ENCODE measurements at regions not wholly inside any gene's neighbourhood (a gene's known extent, or its start where the extent isn't known, plus 50 kb on each side); places are given as distances from the start of the nearest gene placed in this dataset.
A peak's percentile ranks its signal among the peaks of the same experiment; 100 is the strongest.

DNA sequence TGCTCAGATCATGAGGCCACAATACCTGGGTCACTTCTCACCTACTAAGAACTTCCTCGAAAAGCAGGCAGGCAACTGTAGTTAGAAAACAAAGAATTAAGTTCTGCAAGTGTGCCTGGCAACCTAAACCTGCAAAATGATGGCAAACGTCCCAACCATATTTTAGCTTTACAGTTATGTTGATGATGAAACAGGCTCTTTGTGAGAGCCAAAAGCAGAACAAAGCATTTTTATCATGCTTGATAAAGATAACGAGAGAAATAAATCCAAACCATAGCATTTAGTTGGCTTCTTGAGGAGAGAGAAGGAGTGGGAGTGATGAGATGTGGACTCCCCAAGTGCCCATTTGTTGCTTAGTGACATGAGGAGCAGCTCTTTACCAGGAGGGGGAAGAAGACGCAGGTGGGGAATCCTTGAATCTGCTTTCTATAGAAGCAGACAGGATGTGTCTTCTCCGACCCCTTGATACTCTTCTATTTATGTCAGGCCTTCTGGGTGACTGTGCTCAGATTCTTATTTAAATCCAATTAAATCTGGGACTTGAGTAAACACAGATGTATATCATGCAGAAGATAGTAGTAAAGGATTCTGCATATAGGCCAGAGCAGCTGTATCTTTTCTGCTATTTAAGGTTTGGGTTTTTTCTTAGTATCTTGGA lies 221.2 kb downstream of the TMEM167A start (continued):
- TF ChIP-seq ZZZ3 (IDR thresholded peaks at IDR 0.05; ENCODE audit: control insufficient read depth, insufficient read length, low read depth) = no peak
- TF ChIP-seq, protein P1, sequence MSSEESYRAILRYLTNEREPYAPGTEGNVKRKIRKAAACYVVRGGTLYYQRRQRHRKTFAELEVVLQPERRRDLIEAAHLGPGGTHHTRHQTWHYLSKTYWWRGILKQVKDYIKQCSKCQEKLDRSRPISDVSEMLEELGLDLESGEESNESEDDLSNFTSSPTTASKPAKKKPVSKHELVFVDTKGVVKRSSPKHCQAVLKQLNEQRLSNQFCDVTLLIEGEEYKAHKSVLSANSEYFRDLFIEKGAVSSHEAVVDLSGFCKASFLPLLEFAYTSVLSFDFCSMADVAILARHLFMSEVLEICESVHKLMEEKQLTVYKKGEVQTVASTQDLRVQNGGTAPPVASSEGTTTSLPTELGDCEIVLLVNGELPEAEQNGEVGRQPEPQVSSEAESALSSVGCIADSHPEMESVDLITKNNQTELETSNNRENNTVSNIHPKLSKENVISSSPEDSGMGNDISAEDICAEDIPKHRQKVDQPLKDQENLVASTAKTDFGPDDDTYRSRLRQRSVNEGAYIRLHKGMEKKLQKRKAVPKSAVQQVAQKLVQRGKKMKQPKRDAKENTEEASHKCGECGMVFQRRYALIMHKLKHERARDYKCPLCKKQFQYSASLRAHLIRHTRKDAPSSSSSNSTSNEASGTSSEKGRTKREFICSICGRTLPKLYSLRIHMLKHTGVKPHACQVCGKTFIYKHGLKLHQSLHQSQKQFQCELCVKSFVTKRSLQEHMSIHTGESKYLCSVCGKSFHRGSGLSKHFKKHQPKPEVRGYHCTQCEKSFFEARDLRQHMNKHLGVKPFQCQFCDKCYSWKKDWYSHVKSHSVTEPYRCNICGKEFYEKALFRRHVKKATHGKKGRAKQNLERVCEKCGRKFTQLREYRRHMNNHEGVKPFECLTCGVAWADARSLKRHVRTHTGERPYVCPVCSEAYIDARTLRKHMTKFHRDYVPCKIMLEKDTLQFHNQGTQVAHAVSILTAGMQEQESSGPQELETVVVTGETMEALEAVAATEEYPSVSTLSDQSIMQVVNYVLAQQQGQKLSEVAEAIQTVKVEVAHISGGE (CRISPR knock-in tag; IDR thresholded peaks at IDR 0.05) = no peak

DNA sequence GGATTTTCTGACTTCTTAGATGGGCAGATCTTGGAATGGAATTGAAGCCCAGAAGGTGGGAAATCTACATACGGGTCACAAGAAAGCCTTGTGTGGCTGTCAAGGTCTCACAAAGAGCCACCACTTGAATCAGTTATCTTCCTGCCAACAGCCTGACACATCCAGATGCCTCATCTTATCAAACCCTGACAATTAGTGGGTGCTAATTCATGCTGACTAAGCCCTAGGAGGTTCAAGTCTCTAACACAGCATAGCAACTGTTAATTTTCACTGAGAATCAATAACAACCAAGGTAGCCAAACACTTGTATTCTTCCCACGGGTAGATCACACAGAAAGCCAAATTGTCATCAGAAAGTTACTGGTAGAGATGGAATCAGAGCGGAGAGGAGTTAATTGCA lies 222.2 kb downstream of the TMEM167A start:
- RAD21 ChIA-PET (ENCODE audit: unreplicated experiment) = no interaction called here
- Histone ChIP-seq H3K79me2 (ENCODE audit: control insufficient read depth, insufficient read depth, low read length) (no peaks in the 10 kb centered on the region), H3K9me3 (replicated peaks; ENCODE audit: control insufficient read depth, insufficient read depth, low read length) (no peaks in the 10 kb centered on the region), H3K27ac (ENCODE audit: control insufficient read depth, insufficient read depth) (no peak overlapping the region), H2AFZ (ENCODE audit: control insufficient read depth, low read depth, low read length) (no peak overlapping the region), H3K4me3 (no peak overlapping the region), H3K4me2 (ENCODE audit: control insufficient read depth, insufficient read depth) (no peak overlapping the region), H3K4me1 (ENCODE audit: control insufficient read depth, insufficient read depth, low read length) (no peaks in the 10 kb centered on the region), H3K9ac (ENCODE audit: control insufficient read depth, insufficient read depth, low read length) (no peak overlapping the region), H3K27me3 (replicated peaks in 1 of 2; ENCODE audit: control insufficient read depth in 2 of 2, insufficient read depth in 2 of 2, low read length in 1 of 2) (no peaks in the 10 kb centered on the region), H3K36me3 (ENCODE audit: control insufficient read depth in 2 of 2, insufficient read depth in 2 of 2, low read length in 1 of 2) (no peaks in the 10 kb centered on the region), H4K20me1 (ENCODE audit: control insufficient read depth, insufficient read depth) (no peaks in the 10 kb centered on the region)
- peak; percentile 13 for FAIRE-seq
- no peak for ATAC-seq
- in situ Hi-C loops (cut with MboI) = no loop called here
- SMC1A ChIA-PET (ENCODE audit: uncharacterized antibody, unreplicated experiment) = no interaction called here
- TF ChIP-seq EZH2 (IDR thresholded peaks at IDR 0.05; ENCODE audit: borderline replicate concordance, control insufficient read depth, low read depth, low read length) = no peak
- no peak for TF ChIP-seq BACH1 (IDR thresholded peaks at IDR 0.05; ENCODE audit: borderline replicate concordance)
- no peak for TF ChIP-seq CHD2 (IDR thresholded peaks at IDR 0.05; ENCODE audit: borderline replicate concordance, low read depth, low read length)
- TF ChIP-seq KAT2A (conservative IDR thresholded peaks at IDR 0.05; ENCODE audit: control insufficient read depth, low read depth, low read length) = no peak
- TF ChIP-seq RELA (IDR thresholded peaks at IDR 0.05; ENCODE audit: borderline replicate concordance, partially characterized antibody) = no peak
- TF ChIP-seq, protein P2, sequence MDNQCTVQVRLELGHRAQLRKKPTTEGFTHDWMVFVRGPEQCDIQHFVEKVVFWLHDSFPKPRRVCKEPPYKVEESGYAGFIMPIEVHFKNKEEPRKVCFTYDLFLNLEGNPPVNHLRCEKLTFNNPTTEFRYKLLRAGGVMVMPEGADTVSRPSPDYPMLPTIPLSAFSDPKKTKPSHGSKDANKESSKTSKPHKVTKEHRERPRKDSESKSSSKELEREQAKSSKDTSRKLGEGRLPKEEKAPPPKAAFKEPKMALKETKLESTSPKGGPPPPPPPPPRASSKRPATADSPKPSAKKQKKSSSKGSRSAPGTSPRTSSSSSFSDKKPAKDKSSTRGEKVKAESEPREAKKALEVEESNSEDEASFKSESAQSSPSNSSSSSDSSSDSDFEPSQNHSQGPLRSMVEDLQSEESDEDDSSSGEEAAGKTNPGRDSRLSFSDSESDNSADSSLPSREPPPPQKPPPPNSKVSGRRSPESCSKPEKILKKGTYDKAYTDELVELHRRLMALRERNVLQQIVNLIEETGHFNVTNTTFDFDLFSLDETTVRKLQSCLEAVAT (IDR thresholded peaks at IDR 0.05) = no peak
- TF ChIP-seq, protein P3, sequence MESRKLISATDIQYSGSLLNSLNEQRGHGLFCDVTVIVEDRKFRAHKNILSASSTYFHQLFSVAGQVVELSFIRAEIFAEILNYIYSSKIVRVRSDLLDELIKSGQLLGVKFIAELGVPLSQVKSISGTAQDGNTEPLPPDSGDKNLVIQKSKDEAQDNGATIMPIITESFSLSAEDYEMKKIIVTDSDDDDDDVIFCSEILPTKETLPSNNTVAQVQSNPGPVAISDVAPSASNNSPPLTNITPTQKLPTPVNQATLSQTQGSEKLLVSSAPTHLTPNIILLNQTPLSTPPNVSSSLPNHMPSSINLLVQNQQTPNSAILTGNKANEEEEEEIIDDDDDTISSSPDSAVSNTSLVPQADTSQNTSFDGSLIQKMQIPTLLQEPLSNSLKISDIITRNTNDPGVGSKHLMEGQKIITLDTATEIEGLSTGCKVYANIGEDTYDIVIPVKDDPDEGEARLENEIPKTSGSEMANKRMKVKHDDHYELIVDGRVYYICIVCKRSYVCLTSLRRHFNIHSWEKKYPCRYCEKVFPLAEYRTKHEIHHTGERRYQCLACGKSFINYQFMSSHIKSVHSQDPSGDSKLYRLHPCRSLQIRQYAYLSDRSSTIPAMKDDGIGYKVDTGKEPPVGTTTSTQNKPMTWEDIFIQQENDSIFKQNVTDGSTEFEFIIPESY (IDR thresholded peaks at IDR 0.05) = no peak
- TF ChIP-seq, protein P4, sequence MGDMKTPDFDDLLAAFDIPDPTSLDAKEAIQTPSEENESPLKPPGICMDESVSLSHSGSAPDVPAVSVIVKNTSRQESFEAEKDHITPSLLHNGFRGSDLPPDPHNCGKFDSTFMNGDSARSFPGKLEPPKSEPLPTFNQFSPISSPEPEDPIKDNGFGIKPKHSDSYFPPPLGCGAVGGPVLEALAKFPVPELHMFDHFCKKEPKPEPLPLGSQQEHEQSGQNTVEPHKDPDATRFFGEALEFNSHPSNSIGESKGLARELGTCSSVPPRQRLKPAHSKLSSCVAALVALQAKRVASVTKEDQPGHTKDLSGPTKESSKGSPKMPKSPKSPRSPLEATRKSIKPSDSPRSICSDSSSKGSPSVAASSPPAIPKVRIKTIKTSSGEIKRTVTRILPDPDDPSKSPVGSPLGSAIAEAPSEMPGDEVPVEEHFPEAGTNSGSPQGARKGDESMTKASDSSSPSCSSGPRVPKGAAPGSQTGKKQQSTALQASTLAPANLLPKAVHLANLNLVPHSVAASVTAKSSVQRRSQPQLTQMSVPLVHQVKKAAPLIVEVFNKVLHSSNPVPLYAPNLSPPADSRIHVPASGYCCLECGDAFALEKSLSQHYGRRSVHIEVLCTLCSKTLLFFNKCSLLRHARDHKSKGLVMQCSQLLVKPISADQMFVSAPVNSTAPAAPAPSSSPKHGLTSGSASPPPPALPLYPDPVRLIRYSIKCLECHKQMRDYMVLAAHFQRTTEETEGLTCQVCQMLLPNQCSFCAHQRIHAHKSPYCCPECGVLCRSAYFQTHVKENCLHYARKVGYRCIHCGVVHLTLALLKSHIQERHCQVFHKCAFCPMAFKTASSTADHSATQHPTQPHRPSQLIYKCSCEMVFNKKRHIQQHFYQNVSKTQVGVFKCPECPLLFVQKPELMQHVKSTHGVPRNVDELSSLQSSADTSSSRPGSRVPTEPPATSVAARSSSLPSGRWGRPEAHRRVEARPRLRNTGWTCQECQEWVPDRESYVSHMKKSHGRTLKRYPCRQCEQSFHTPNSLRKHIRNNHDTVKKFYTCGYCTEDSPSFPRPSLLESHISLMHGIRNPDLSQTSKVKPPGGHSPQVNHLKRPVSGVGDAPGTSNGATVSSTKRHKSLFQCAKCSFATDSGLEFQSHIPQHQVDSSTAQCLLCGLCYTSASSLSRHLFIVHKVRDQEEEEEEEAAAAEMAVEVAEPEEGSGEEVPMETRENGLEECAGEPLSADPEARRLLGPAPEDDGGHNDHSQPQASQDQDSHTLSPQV (IDR thresholded peaks at IDR 0.05) = no peak
- no peak for TF ChIP-seq POLR2A (IDR thresholded peaks at IDR 0.05; ENCODE audit: low read depth, low read length)
- TF ChIP-seq KLF5 (IDR thresholded peaks at IDR 0.05; ENCODE audit: partially characterized antibody) = no peak
- CTCF ChIA-PET = no interaction called here
- no peak for DNase-seq (ENCODE audit: low read depth, low spot score)
- intact Hi-C loops (cut with micrococcal nuclease; ENCODE audit: unreplicated experiment) = no loop called here
- WGBS (ENCODE audit: insufficient coverage, insufficient replicate concordance, low lambda C conversion rate, missing lambda C conversion rate) = 48% methylated on average over 3 of the region's 3 CpGs
- POLR2A ChIA-PET = no interaction called here
- no TSS peak for BruUV-seq (replicated peaks)

Measured in GM12878 (cell line).